Ectodermal cell (in vitro differentiated cells): ENCODE measurements at regions not wholly inside any gene's neighbourhood (a gene's known extent, or its start where the extent isn't known, plus 50 kb on each side); places are given as distances from the start of the nearest gene placed in this dataset.
"Not testable (repeated sequence)": the region's sequence is repeated elsewhere in the genome, so short reads cannot be mapped to it uniquely, and the experiment has no call there.

Source experiments
- H3K27ac ChIP-seq: 2 replicates; pipeline ENCODE4 v1.7.0; 2013; ENCODE audit warnings: mild to moderate bottlenecking, low read depth, low read length; ENCODE audit not compliant: insufficient read depth, poor library complexity, severe bottlenecking
- H3K27me3 ChIP-seq: 2 replicates; pipeline ENCODE4 v1.7.0; 2013; ENCODE audit warnings: mild to moderate bottlenecking, low read length; ENCODE audit not compliant: insufficient read depth, control insufficient read depth, poor library complexity, severe bottlenecking
- H3K36me3 ChIP-seq: one replicate; pipeline ENCODE4 v1.7.0; 2013; ENCODE audit warnings: low read length; ENCODE audit not compliant: control insufficient read depth, insufficient read depth
- H3K4me1 ChIP-seq: one replicate; pipeline ENCODE4 v1.7.0; 2013; ENCODE audit warnings: low read length; ENCODE audit not compliant: control insufficient read depth, insufficient read depth
- H3K4me3 ChIP-seq: 2 replicates; pipeline ENCODE4 v1.7.0; 2013; ENCODE audit warnings: low read depth, low read length, control low read depth; ENCODE audit not compliant: insufficient read depth
- H3K9me3 ChIP-seq: 2 replicates; pipeline ENCODE4 v1.7.0; 2013; ENCODE audit warnings: mild to moderate bottlenecking, low read length, moderate library complexity; ENCODE audit not compliant: control insufficient read depth
- WGBS, 2 experiments: methylation state at CpG; one replicate each; pipeline ENCODE4 v1.1.7; 2013; ENCODE audit warnings: missing lambda C conversion rate in 2 of 2; 5-methylcytosine and 5-hydroxymethylcytosine counted together

GRCh38 chr7:156009569-156009968 is 197.3 kb upstream of the SHH start:
- no CpG with 5 or more reads among the region's 1 CpG for WGBS, 2 experiments
- Histone ChIP-seq H3K4me3 (no peak overlapping the region), H3K4me1 (no peaks in the 10 kb centered on the region), H3K9me3 (no peaks in the 10 kb centered on the region), H3K36me3 (no peaks in the 10 kb centered on the region), H3K27me3 (no peaks in the 10 kb centered on the region), H3K27ac (no peak overlapping the region)

- not testable (repeated sequence) for H3K4me1 ChIP-seq, H3K27me3 ChIP-seq
- WGBS, 2 experiments = 95% methylated on average over 11 of the region's 11 CpGs
These were observed 194.6 kb upstream of the SHH start for GRCh38 chr7:156006876-156007275.

GRCh38 chr7:156006024-156006423 is 193.8 kb upstream of the SHH start:
- Histone ChIP-seq H3K4me3 (no peak overlapping the region), H3K36me3 (no peaks in the 10 kb centered on the region), H3K27me3 (no peaks in the 10 kb centered on the region), H3K4me1 (no peaks in the 10 kb centered on the region), H3K9me3 (no peaks in the 10 kb centered on the region), H3K27ac (no peak overlapping the region)
- 96 to 100% methylated on average over 1 to 2 of the region's 3 CpGs for WGBS, 2 experiments

More at GRCh38 chr7:156006876-156007275, 194.6 kb upstream of the SHH start:
- not testable (repeated sequence) for H3K9me3 ChIP-seq, H3K36me3 ChIP-seq, H3K4me3 ChIP-seq, H3K27ac ChIP-seq

- H3K27me3 ChIP-seq = no peaks in the 10 kb centered on the region
- 85 to 86% methylated on average over 12 of the region's 12 CpGs for WGBS, 2 experiments
- H3K4me3 ChIP-seq = no peak overlapping the region
- H3K9me3 ChIP-seq = no peaks in the 10 kb centered on the region
- H3K4me1 ChIP-seq = no peaks in the 10 kb centered on the region
- H3K27ac ChIP-seq = no peak overlapping the region
- no peaks in the 10 kb centered on the region for H3K36me3 ChIP-seq
These were observed 193.0 kb upstream of the SHH start for GRCh38 chr7:156005202-156005691.

- no peak overlapping the region for H3K4me3 ChIP-seq
- H3K9me3 ChIP-seq = no peaks in the 10 kb centered on the region
- 94 to 96% methylated on average over 38 of the region's 38 CpGs for WGBS, 2 experiments
- H3K4me1 ChIP-seq = no peaks in the 10 kb centered on the region
- no peaks in the 10 kb centered on the region for H3K27me3 ChIP-seq
- no peaks in the 10 kb centered on the region for H3K36me3 ChIP-seq
- no peak overlapping the region for H3K27ac ChIP-seq
These were observed 192.3 kb upstream of the SHH start for GRCh38 chr7:156004265-156005201.

GRCh38 chr7:156003220-156004162 is 191.2 kb upstream of the SHH start:
- H3K4me3 ChIP-seq = no peak overlapping the region
- 87 to 92% methylated on average over 22 of the region's 22 CpGs for WGBS, 2 experiments
- H3K27ac ChIP-seq = no peak overlapping the region
- no peaks in the 10 kb centered on the region for H3K36me3 ChIP-seq
- no peaks in the 10 kb centered on the region for H3K4me1 ChIP-seq
- no peaks in the 10 kb centered on the region for H3K27me3 ChIP-seq
- no peaks in the 10 kb centered on the region for H3K9me3 ChIP-seq

- H3K4me3 ChIP-seq = no peak overlapping the region
- 94 to 95% methylated on average over 16 to 17 of the region's 17 CpGs for WGBS, 2 experiments
- no peaks in the 10 kb centered on the region for H3K9me3 ChIP-seq
- H3K27ac ChIP-seq = no peak overlapping the region
- no peaks in the 10 kb centered on the region for H3K36me3 ChIP-seq
- no peaks in the 10 kb centered on the region for H3K4me1 ChIP-seq
- no peaks in the 10 kb centered on the region for H3K27me3 ChIP-seq
These were observed 190.3 kb upstream of the SHH start for GRCh38 chr7:156002362-156003066.

- Histone ChIP-seq H3K9me3 (no peaks in the 10 kb centered on the region), H3K36me3 (no peaks in the 10 kb centered on the region), H3K27me3 (no peaks in the 10 kb centered on the region), H3K27ac (no peak overlapping the region), H3K4me3 (no peak overlapping the region), H3K4me1 (no peaks in the 10 kb centered on the region)
- WGBS, 2 experiments = 92 to 94% methylated on average over 25 of the region's 25 CpGs
These were observed 189.4 kb upstream of the SHH start for GRCh38 chr7:156001496-156002260.

GRCh38 chr7:156000601-156001396 is 188.5 kb upstream of the SHH start:
- Histone ChIP-seq H3K27ac (no peak overlapping the region), H3K4me1 (no peaks in the 10 kb centered on the region), H3K9me3 (no peaks in the 10 kb centered on the region), H3K4me3 (no peak overlapping the region), H3K27me3 (no peaks in the 10 kb centered on the region), H3K36me3 (no peaks in the 10 kb centered on the region)
- WGBS, 2 experiments = 93% methylated on average over 27 of the region's 27 CpGs
